ENCODE measurements at regions not wholly inside any gene's neighbourhood (a gene's known extent, or its start where the extent isn't known, plus 50 kb on each side); places are given as distances from the start of the nearest gene placed in this dataset.

DNA sequence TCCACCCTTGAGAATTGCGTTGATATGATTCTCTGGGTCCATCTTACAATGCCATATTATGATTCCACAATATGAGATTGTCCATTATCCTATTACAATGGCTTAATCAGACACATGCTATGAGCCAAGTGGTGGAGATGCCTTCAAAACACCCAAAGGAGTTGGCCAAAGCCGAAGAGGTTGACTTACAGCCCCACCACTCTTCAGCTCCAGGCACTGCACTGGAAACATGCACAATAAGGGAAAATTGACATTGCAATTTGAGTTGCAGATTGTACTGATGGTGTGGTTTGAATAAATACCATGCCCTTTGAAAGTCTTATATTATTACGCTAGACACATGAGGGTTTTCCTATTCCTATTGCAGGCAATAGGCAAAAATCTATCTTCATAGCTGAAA lies 75.4 kb upstream of the TNFSF11 start:
- H3K27ac ChIP-seq: no peak overlapping the region
- H4K20me1 ChIP-seq (ENCODE audit: low read depth): no peaks in the 10 kb centered on the region
- no peak overlapping the region for H3K4me3 ChIP-seq
- no peaks in the 10 kb centered on the region for H3K9me3 Mint-ChIP-seq
- TF ChIP-seq EZH2phosphoT487 (IDR thresholded peaks at IDR 0.05) (no peak), EZH2 (IDR thresholded peaks at IDR 0.05) (no peak), CTCF (IDR thresholded peaks at IDR 0.05) (no peak)
- H3K36me3 Mint-ChIP-seq: no peaks in the 10 kb centered on the region
- no peaks in the 10 kb centered on the region for H3K4me1 ChIP-seq
- no peaks in the 10 kb centered on the region for H3K27me3 ChIP-seq
- H3K36me3 ChIP-seq: no peaks in the 10 kb centered on the region
- H3K4me1 Mint-ChIP-seq: no peaks in the 10 kb centered on the region
- no peak overlapping the region for H3K9ac ChIP-seq
- no peak overlapping the region for H3K4me2 ChIP-seq
- no peak overlapping the region for H3K27ac Mint-ChIP-seq
- H3F3A ChIP-seq (ENCODE audit: low read depth): no peaks in the 10 kb centered on the region
- no peaks in the 10 kb centered on the region for H3K9me3 ChIP-seq (ENCODE audit: low read depth)
- no peak overlapping the region for H3K4me3 Mint-ChIP-seq
- DNase-seq (ENCODE audit: low spot score): no peak
- H3K79me2 ChIP-seq (ENCODE audit: low read depth): no peaks in the 10 kb centered on the region
- no peaks in the 10 kb centered on the region for H3K27me3 Mint-ChIP-seq (ENCODE audit: insufficient read depth, low read depth)
- no peak overlapping the region for H2AFZ ChIP-seq (replicated peaks)
